HG02885 (cell line): ENCODE measurements at regions not wholly inside any gene's neighbourhood (a gene's known extent, or its start where the extent isn't known, plus 50 kb on each side); places are given as distances from the start of the nearest gene placed in this dataset.

Experiments
- ATAC-seq: cut with Tn5 transposase; IDR thresholded peaks from one replicate; pipeline ENCODE4 v1.9.1; 2021; ENCODE audit warnings: mild to moderate bottlenecking; ENCODE audit not compliant: unreplicated experiment, poor library complexity

- no peak for ATAC-seq
Observed at GRCh38 chr7:81607987-81608386, 161.9 kb downstream of the HGF start.

GRCh38 chr7:81606078-81606863 is 163.6 kb downstream of the HGF start:
- no peak for ATAC-seq

GRCh38 chr7:81605493-81605892 is 164.4 kb downstream of the HGF start:
- no peak for ATAC-seq

- ATAC-seq, result no peak
Observed at GRCh38 chr7:81604808-81605174, 165.1 kb downstream of the HGF start.

GRCh38 chr7:81604075-81604807 is 165.6 kb downstream of the HGF start:
- ATAC-seq, result no peak

- ATAC-seq, result no peak
Observed at GRCh38 chr7:81600608-81601007, 169.2 kb downstream of the HGF start.

GRCh38 chr7:81598951-81599350 is 170.9 kb downstream of the HGF start:
- ATAC-seq, result no peak

GRCh38 chr7:81594767-81595166 is 175.1 kb downstream of the HGF start:
- no peak for ATAC-seq

GRCh38 chr7:81590131-81590530 is 179.7 kb downstream of the HGF start:
- no peak for ATAC-seq

GRCh38 chr7:81584667-81585066 is 185.2 kb downstream of the HGF start:
- ATAC-seq, result no peak

GRCh38 chr7:81583882-81584533 is 185.8 kb downstream of the HGF start:
- no peak for ATAC-seq

GRCh38 chr7:81583090-81583489 is 186.8 kb downstream of the HGF start:
- ATAC-seq, result peak; percentile 48

GRCh38 chr7:81577642-81578340 is 192.1 kb downstream of the HGF start:
- no peak for ATAC-seq

- no peak for ATAC-seq
Observed at GRCh38 chr7:81574723-81575326, 195.0 kb downstream of the HGF start.

GRCh38 chr7:81573932-81574331 is 195.9 kb downstream of the HGF start:
- no peak for ATAC-seq

GRCh38 chr7:81573128-81573527 is 196.7 kb downstream of the HGF start:
- ATAC-seq, result no peak

- no peak for ATAC-seq
Observed at GRCh38 chr7:81562581-81562980, 207.3 kb downstream of the HGF start.

GRCh38 chr7:81560708-81561107 is 209.1 kb downstream of the HGF start:
- ATAC-seq, result no peak

GRCh38 chr7:81549484-81550016 is 220.3 kb downstream of the HGF start:
- ATAC-seq, result no peak

- no peak for ATAC-seq
Observed at GRCh38 chr7:81534996-81535395, 234.9 kb downstream of the HGF start.
